K562 (cell line): ENCODE measurements at regions not wholly inside any gene's neighbourhood (a gene's known extent, or its start where the extent isn't known, plus 50 kb on each side); places are given as distances from the start of the nearest gene placed in this dataset.

Experiments used
- EGR1 ChIP-seq: fragments of 450-650 bp; conservative IDR thresholded peaks from 2 replicates; pipeline ENCODE4 v1.6.1; 2017; ENCODE audit warnings: mild to moderate bottlenecking
- NBN ChIP-seq: fragments of 450-650 bp; IDR thresholded peaks from 2 replicates; pipeline ENCODE4 v1.6.1; 2016; ENCODE audit warnings: low read depth, mild to moderate bottlenecking
- NONO ChIP-seq, 2 experiments: fragments of 200-400 bp in 1 of 2; fragments of 450-650 bp in 1 of 2; formaldehyde crosslinking in 1 of 2; IDR thresholded peaks; 2 replicates each; pipeline ENCODE4 v1.6.1; 2017; ENCODE audit warnings: low read depth in 2 of 2, mild to moderate bottlenecking in 2 of 2, moderate library complexity in 2 of 2, low read length in 1 of 2
- TF ChIP-seq, protein P1 (sequence below), 3 experiments: fragments of 200-800 bp in 1 of 3; sonication (Bioruptor generic) in 1 of 3; sonication (generic) in 1 of 3; formaldehyde crosslinking in 1 of 3; IDR thresholded peaks; 2 replicates each; pipeline versions ENCODE4 v1.6.1 to v1.8.0; 2016 to 2022; ENCODE audit warnings: mild to moderate bottlenecking in 2 of 3, missing compliant biosample characterization in 2 of 3, missing genetic modification characterization in 2 of 3, missing genetic modification reagents in 1 of 3
- TF ChIP-seq, protein P2 (sequence below), 2 experiments: fragments of 450-650 bp; IDR thresholded peaks; 2 replicates each; pipeline ENCODE4 v1.6.1; 2018; ENCODE audit warnings: mild to moderate bottlenecking in 2 of 2, low read depth in 1 of 2; ENCODE audit not compliant: partially characterized antibody in 2 of 2
- TF ChIP-seq, protein P3 (sequence below): fragments of 450-650 bp; IDR thresholded peaks from 2 replicates; pipeline ENCODE4 v1.6.1; 2016; ENCODE audit warnings: mild to moderate bottlenecking

DNA sequence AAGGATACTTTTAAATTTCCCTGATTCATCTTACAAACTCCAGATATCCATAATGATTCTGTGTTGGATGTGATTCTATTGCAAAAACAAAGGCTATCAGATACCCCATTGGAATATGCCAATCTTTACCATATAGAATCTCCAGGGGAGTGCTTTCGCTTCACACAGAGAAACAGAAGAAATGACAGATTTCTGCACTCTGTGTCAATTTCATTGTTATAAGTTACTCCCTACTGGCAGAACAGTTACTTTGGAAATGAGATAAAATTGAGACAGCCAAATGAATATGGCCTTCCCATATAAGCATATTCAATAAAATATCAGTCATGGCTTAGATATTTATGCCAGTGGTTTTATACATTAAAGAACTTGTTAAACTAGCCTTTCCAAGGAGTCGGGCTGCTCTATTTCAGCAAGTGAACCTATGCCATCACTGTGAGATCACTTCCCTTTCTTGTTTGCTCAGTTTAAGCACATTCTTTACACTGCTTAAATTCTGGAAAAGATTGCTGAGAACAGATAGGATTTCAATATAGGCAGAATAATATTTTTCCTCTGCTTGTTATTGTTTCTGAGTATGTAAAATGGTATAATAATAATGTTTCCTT lies 127.5 kb upstream of the ANXA10 start (continued):
- TF ChIP-seq, protein P1, sequence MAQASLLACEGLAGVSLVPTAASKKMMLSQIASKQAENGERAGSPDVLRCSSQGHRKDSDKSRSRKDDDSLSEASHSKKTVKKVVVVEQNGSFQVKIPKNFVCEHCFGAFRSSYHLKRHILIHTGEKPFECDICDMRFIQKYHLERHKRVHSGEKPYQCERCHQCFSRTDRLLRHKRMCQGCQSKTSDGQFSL (CRISPR knock-in tag; IDR thresholded peaks at IDR 0.05): no peak
- TF ChIP-seq, protein P1 (tag; IDR thresholded peaks at IDR 0.05): no peak
- no peak for TF ChIP-seq EGR1
- TF ChIP-seq, protein P2, sequence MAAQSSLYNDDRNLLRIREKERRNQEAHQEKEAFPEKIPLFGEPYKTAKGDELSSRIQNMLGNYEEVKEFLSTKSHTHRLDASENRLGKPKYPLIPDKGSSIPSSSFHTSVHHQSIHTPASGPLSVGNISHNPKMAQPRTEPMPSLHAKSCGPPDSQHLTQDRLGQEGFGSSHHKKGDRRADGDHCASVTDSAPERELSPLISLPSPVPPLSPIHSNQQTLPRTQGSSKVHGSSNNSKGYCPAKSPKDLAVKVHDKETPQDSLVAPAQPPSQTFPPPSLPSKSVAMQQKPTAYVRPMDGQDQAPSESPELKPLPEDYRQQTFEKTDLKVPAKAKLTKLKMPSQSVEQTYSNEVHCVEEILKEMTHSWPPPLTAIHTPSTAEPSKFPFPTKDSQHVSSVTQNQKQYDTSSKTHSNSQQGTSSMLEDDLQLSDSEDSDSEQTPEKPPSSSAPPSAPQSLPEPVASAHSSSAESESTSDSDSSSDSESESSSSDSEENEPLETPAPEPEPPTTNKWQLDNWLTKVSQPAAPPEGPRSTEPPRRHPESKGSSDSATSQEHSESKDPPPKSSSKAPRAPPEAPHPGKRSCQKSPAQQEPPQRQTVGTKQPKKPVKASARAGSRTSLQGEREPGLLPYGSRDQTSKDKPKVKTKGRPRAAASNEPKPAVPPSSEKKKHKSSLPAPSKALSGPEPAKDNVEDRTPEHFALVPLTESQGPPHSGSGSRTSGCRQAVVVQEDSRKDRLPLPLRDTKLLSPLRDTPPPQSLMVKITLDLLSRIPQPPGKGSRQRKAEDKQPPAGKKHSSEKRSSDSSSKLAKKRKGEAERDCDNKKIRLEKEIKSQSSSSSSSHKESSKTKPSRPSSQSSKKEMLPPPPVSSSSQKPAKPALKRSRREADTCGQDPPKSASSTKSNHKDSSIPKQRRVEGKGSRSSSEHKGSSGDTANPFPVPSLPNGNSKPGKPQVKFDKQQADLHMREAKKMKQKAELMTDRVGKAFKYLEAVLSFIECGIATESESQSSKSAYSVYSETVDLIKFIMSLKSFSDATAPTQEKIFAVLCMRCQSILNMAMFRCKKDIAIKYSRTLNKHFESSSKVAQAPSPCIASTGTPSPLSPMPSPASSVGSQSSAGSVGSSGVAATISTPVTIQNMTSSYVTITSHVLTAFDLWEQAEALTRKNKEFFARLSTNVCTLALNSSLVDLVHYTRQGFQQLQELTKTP (IDR thresholded peaks at IDR 0.05; ENCODE audit: low read depth in 1 of 2, partially characterized antibody in 2 of 2): no peak
- TF ChIP-seq, protein P3, sequence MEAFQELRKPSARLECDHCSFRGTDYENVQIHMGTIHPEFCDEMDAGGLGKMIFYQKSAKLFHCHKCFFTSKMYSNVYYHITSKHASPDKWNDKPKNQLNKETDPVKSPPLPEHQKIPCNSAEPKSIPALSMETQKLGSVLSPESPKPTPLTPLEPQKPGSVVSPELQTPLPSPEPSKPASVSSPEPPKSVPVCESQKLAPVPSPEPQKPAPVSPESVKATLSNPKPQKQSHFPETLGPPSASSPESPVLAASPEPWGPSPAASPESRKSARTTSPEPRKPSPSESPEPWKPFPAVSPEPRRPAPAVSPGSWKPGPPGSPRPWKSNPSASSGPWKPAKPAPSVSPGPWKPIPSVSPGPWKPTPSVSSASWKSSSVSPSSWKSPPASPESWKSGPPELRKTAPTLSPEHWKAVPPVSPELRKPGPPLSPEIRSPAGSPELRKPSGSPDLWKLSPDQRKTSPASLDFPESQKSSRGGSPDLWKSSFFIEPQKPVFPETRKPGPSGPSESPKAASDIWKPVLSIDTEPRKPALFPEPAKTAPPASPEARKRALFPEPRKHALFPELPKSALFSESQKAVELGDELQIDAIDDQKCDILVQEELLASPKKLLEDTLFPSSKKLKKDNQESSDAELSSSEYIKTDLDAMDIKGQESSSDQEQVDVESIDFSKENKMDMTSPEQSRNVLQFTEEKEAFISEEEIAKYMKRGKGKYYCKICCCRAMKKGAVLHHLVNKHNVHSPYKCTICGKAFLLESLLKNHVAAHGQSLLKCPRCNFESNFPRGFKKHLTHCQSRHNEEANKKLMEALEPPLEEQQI: no peak
- TF ChIP-seq NONO (IDR thresholded peaks at IDR 0.05; ENCODE audit: low read depth in 2 of 2, low read length in 1 of 2): no peak
- TF ChIP-seq NBN: no peak
